GM19351 (cell line): ENCODE measurements at regions not wholly inside any gene's neighbourhood (a gene's known extent, or its start where the extent isn't known, plus 50 kb on each side); places are given as distances from the start of the nearest gene placed in this dataset.
"Not testable (repeated sequence)": the region's sequence is repeated elsewhere in the genome, so short reads cannot be mapped to it uniquely, and the experiment has no call there.

Source experiments
- ATAC-seq: cut with Tn5 transposase; IDR thresholded peaks from one replicate; pipeline ENCODE4 v1.9.1; 2021; ENCODE audit warnings: mild to moderate bottlenecking, moderate library complexity; ENCODE audit not compliant: unreplicated experiment

DNA sequence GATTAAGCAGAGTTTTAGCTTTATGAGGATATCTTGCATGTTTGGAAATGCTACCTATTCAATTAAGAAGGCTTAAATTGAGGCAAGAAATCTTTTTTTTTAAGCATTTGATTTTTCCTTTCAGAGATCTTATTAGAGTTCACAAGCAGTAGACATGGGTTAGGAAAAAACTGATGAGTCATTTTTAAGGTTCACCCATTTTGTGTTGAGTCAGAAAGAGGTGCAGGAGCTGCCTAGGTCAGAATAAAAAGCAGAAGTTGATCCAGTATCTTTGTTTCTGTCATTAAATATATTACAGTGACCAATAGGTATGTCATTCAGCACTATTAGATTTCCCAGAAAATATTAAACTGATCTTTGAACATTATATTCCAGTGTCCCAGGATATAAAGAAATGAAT lies 306.8 kb downstream of the LMBRD1 start:
- peak; percentile 68 for ATAC-seq

- ATAC-seq, result no peak
Observed at GRCh38 chr6:69487688-69488087, 309.1 kb downstream of the LMBRD1 start.

DNA sequence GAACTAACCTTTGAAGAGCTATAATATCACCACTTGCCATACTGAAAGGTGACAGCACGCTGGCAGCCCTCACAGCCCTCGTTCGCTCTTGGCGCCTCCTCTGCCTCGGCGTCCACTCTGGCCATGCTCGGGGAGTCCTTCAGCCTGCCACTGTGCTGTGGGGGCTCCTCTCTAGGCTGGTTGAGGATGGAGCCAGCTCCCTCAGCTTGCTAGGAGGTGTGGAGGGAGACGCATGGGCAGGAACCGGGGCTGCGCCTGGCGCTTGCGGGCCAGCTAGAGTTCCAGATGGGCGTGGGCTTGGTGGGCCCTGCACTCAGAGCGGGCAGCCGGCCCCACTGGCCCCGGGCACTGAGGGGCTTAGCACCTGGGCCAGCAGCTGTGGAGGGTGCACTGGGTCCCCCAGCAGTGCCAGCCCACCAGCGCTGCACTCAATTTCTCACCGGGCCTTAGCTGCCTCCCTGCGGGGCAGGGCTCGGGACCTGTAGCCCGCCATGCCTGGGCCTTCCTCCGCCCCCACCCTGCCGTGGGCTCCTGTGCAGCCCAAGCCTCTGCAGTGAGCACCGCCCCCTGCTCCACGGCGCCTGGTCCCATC lies 329.7 kb downstream of the LMBRD1 start:
- no peak for ATAC-seq

- ATAC-seq, result no peak
Observed at GRCh38 chr6:69465866-69466265, 330.9 kb downstream of the LMBRD1 start.

GRCh38 chr6:69456086-69456485 lies 340.7 kb downstream of the LMBRD1 start:
- ATAC-seq, result no peak

DNA sequence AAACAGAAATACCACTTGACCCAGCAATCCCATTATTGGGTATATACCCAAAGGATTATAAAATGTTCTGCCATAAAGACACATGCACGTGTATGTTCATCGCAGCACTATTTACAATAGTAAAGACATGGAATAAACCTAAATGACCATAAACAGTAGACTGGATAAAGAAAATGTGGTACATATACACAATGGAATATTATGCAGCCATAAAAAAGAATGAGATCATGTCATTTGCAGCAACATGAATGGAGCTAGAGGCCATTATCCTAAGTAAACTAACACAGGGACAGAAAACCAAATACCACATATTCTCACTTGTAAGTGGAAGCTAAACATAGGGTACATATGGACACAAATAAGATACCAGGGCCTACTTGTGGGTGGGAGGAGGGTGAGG lies 342.2 kb downstream of the LMBRD1 start:
- not testable (repeated sequence) for ATAC-seq

- ATAC-seq, result not testable (repeated sequence)
Observed at GRCh38 chr6:69450493-69450892, 346.3 kb downstream of the LMBRD1 start.

DNA sequence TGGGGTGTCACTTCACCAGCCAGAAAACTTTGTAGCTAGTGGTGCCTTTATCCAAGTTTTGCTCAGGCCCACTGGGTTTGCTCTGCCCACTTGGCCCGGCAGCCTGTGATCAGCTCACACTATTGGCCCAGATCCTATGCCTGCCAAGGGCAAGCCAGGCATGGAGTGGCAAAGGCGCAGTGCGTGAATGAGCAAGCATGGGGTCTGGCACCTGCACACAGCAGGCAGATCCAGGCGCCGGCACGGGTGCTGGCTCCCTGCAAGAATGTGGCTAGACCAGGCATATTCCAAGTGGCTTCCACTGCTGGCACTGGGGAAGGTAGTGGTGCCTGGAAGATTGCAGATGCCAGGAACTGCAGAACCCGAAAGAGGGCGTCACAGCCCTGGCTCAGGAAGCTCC lies 346.9 kb downstream of the LMBRD1 start:
- no peak for ATAC-seq
